SU-DHL-6 (cell line): ENCODE measurements at regions not wholly inside any gene's neighbourhood (a gene's known extent, or its start where the extent isn't known, plus 50 kb on each side); places are given as distances from the start of the nearest gene placed in this dataset.

ENCODE experiments used
- H2AFZ ChIP-seq: fragments of 200-600 bp; sonication (generic); 2 replicates; pipeline ENCODE4 v1.6.1; 2014; ENCODE audit warnings: low read depth, mild to moderate bottlenecking, moderate library complexity, mixed read lengths, antibody characterized with exemption, low read length; ENCODE audit not compliant: severe bottlenecking
- H3F3A ChIP-seq: fragments of 200-600 bp; shearing (Covaris generic); 2 replicates; pipeline ENCODE4 v1.6.0; 2016; ENCODE audit warnings: antibody characterized with exemption, mild to moderate bottlenecking; ENCODE audit not compliant: insufficient read depth
- H3K27ac ChIP-seq: fragments of 200-600 bp; sonication (generic); 2 replicates; pipeline ENCODE4 v1.5.1; 2016; ENCODE audit warnings: low read depth, mild to moderate bottlenecking, low read length, moderate library complexity, mixed read lengths
- H3K27me3 ChIP-seq: fragments of 200-600 bp; sonication (generic), shearing (Covaris generic); 2 replicates; pipeline ENCODE4 v1.6.0; 2014; ENCODE audit warnings: mild to moderate bottlenecking, low read length
- H3K36me3 ChIP-seq: fragments of 200-600 bp; sonication (generic); 2 replicates; pipeline ENCODE4 v1.6.1; 2014; ENCODE audit warnings: mild to moderate bottlenecking, low read length, mixed read lengths
- H3K4me2 ChIP-seq: fragments of 300-600, 200-600 bp; shearing (Covaris generic), sonication (generic); 2 replicates; pipeline ENCODE4 v1.6.0; 2014; ENCODE audit warnings: low read length, low read depth, mild to moderate bottlenecking; ENCODE audit not compliant: poor library complexity, severe bottlenecking
- H3K4me3 ChIP-seq: fragments of 200-600 bp; sonication (generic); 2 replicates; pipeline ENCODE4 v1.5.1; 2014; ENCODE audit warnings: antibody characterized with exemption, low read length, mild to moderate bottlenecking, mixed read lengths; ENCODE audit not compliant: insufficient read depth, poor library complexity, severe bottlenecking
- H3K79me2 ChIP-seq: fragments of 200-600 bp; sonication (generic); 2 replicates; pipeline ENCODE4 v1.6.1; 2014; ENCODE audit warnings: mild to moderate bottlenecking, low read length, moderate library complexity; ENCODE audit not compliant: insufficient read depth
- H3K9ac ChIP-seq: fragments of 200-600 bp; sonication (generic); 2 replicates; pipeline ENCODE4 v1.7.0; 2014; ENCODE audit warnings: mild to moderate bottlenecking, low read length
- H3K9me2 ChIP-seq: fragments of 200-600 bp; sonication (generic); replicated peaks from 2 replicates; pipeline ENCODE4 v1.6.1; 2014; ENCODE audit warnings: low read length; ENCODE audit not compliant: insufficient read depth
- H3K9me3 ChIP-seq: fragments of 200-600 bp; sonication (generic); 2 replicates; pipeline ENCODE4 v1.6.1; 2014; ENCODE audit warnings: low read length, mixed read lengths; ENCODE audit not compliant: insufficient read depth
- H4K20me1 ChIP-seq: fragments of 200-600 bp; sonication (generic); 2 replicates; pipeline ENCODE4 v1.6.1; 2014; ENCODE audit warnings: low read depth, mild to moderate bottlenecking, antibody characterized with exemption, low read length, moderate library complexity, mixed read lengths
- EZH2phosphoT487 ChIP-seq: fragments of 200-600 bp; sonication (generic), shearing (Covaris generic); conservative IDR thresholded peaks from 2 replicates; pipeline ENCODE4 v1.6.1; 2018; ENCODE audit warnings: mild to moderate bottlenecking, antibody characterized with exemption, low read length, moderate library complexity, mixed read lengths
- TF ChIP-seq, protein P1 (sequence below): fragments of 200-600 bp; sonication (generic); IDR thresholded peaks from one replicate; pipeline ENCODE4 v1.5.1; 2017; ENCODE audit warnings: antibody characterized with exemption, mild to moderate bottlenecking, low read length, moderate library complexity; ENCODE audit not compliant: insufficient read depth, poor library complexity, severe bottlenecking

DNA sequence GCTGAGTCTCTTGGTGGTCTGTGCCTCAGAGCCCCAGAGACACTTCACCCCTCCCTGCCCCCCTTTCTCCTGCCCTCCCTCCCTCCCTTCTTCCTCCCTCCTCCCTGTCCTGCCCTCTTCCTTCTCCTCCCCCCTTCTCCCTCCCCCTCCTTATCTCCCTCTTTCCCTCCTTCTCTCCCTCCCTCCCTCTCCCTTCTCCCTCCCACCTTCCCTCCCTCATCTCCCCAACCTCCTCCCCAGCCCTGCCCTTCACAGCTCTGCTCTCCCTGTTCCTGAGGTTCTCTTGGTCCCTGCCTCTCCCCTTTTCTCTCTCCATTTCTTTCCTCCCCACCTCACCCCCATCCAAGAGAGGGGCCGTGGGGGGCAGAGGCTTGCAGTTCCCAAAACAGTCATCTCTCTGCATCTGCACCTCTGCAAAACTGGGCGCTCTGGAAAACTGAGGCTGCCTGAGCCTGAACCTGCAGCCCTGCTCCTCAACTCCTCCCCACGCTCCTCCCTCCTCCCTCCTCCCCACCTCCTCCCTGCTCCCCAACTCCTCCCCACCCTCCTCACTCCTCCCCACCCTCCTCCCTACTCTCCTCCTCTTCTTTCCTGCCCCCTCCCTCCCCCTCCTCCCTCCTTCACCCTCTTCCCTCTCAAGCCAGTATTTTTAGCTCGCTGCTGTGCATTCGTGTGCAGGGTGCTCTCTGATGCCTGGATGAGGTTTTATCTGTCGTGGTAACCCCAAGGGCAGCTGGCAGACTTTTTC, 219.1 kb downstream of the C9orf50 start:
- Histone ChIP-seq H3K36me3 (no peaks in the 10 kb centered on the region), H3K9me3 (no peaks in the 10 kb centered on the region), H3K79me2 (no peaks in the 10 kb centered on the region), H3K4me2 (no peak overlapping the region), H2AFZ (no peak overlapping the region), H3K27me3 (no peaks in the 10 kb centered on the region), H4K20me1 (no peaks in the 10 kb centered on the region), H3K9ac (no peak overlapping the region), H3K4me3 (no peak overlapping the region), H3K27ac (no peak overlapping the region), H3K9me2 (no peaks in the 10 kb centered on the region), H3F3A (no peaks in the 10 kb centered on the region)
- TF ChIP-seq EZH2phosphoT487 = no peak
- TF ChIP-seq, protein P1, sequence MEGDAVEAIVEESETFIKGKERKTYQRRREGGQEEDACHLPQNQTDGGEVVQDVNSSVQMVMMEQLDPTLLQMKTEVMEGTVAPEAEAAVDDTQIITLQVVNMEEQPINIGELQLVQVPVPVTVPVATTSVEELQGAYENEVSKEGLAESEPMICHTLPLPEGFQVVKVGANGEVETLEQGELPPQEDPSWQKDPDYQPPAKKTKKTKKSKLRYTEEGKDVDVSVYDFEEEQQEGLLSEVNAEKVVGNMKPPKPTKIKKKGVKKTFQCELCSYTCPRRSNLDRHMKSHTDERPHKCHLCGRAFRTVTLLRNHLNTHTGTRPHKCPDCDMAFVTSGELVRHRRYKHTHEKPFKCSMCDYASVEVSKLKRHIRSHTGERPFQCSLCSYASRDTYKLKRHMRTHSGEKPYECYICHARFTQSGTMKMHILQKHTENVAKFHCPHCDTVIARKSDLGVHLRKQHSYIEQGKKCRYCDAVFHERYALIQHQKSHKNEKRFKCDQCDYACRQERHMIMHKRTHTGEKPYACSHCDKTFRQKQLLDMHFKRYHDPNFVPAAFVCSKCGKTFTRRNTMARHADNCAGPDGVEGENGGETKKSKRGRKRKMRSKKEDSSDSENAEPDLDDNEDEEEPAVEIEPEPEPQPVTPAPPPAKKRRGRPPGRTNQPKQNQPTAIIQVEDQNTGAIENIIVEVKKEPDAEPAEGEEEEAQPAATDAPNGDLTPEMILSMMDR = no peak

DNA sequence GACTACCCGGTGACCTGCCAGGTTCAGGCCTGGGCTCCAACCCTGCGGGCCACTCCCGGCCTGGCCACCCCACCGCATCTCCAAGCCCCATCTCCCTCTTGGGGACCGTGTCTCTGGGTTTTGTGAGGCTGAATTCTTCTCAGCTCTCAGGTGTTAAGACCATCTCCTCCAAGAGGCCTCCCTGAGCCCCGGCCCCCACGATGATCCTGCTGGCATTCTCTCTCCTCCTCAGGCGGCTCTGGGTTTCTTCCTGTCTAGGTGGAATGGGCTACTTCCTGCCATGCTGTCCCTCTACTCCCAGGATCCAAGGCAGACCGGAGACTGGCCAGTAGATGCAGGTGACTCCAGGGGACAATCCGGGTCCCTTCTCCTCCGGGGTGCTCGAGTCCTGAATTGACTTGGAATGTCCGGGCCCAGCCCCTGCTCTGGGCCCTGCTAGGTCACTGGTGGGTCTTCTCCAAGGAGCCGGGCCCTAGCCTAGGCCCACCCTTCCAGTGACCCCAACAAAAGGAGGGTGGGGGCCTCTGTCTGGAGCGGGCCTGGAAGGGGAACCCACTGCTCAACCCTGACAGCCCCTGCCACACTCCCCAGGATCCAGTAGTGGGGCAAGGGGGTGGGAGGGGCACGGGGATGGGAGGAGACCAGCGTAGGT, 219.8 kb downstream of the C9orf50 start:
- H3K4me2 ChIP-seq = no peak overlapping the region
- no peak overlapping the region for H3K4me3 ChIP-seq
- no peaks in the 10 kb centered on the region for H4K20me1 ChIP-seq
- H3F3A ChIP-seq = no peaks in the 10 kb centered on the region
- no peak overlapping the region for H2AFZ ChIP-seq
- TF ChIP-seq, protein P1 = no peak
- no peak for TF ChIP-seq EZH2phosphoT487
- H3K27ac ChIP-seq = no peak overlapping the region
- H3K9ac ChIP-seq = no peak overlapping the region
- no peaks in the 10 kb centered on the region for H3K36me3 ChIP-seq
- no peaks in the 10 kb centered on the region for H3K9me2 ChIP-seq
- H3K27me3 ChIP-seq = no peaks in the 10 kb centered on the region
- H3K9me3 ChIP-seq = no peaks in the 10 kb centered on the region
- H3K79me2 ChIP-seq = no peaks in the 10 kb centered on the region

DNA sequence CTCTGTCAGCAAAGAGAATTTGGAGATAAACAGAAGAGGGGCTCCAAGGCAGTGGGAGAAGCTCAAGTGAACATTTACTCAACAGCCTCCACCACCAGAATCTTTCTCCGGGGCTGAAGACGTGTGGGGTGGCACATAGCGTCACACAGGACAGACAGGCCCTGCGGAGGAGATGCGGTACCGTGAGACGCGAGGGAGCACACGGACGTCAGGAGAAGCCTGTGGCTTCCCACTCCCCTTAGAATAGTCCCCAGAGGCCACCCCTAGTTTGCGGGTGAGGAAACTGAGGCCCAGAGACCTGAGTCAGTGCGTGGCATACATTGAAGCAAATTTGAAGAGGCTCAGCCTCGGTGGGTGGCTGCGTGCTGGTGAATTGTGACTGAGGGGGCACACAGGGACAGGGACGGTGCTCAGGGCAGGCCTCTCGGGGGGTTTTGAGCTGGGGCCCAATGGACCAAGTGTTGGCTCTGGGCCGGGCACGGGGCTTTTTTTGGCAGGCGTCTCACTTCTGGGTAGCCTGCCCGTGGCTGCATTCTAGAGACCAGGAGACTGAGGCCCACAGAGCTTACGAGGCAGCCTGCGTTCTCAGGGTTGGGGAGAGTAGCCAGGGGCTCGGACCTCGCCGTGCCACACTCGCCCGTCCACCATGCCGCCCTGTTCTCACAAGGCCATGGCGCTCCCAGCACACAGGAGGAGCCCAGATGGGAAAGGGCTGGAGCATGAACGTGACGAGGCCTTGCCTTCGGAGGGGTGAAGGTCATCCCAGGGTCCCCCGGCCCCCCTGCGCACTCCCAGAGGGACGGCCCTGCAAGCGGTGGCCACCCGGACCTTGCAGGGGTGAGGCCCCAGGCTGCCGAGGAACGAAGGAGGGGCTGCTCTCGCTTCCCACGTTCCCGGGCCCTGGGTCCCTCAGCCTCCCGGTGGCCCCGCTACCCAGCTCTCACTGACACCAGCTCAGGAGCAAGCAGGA, 220.6 kb downstream of the C9orf50 start:
- Histone ChIP-seq H3F3A (no peaks in the 10 kb centered on the region), H4K20me1 (no peaks in the 10 kb centered on the region), H3K4me3 (no peak overlapping the region), H3K4me2 (no peak overlapping the region), H3K9me2 (no peaks in the 10 kb centered on the region), H3K36me3 (no peaks in the 10 kb centered on the region), H3K9me3 (no peaks in the 10 kb centered on the region), H3K27me3 (no peaks in the 10 kb centered on the region), H2AFZ (no peak overlapping the region), H3K9ac (no peak overlapping the region), H3K27ac (no peak overlapping the region), H3K79me2 (no peaks in the 10 kb centered on the region)
- TF ChIP-seq, protein P1 = no peak
- TF ChIP-seq EZH2phosphoT487 = no peak
